ENCODE measurements at regions not wholly inside any gene's neighbourhood (a gene's known extent, or its start where the extent isn't known, plus 50 kb on each side); places are given as distances from the start of the nearest gene placed in this dataset.

GRCh38 chr22:47740109-47740805 lies 977.8 kb downstream of the TBC1D22A start:
- WGBS, 3 donors: 77 to 82% (median 79%) methylated on average over 10 of the region's 10 CpGs
- DNase-seq: no peak

DNA sequence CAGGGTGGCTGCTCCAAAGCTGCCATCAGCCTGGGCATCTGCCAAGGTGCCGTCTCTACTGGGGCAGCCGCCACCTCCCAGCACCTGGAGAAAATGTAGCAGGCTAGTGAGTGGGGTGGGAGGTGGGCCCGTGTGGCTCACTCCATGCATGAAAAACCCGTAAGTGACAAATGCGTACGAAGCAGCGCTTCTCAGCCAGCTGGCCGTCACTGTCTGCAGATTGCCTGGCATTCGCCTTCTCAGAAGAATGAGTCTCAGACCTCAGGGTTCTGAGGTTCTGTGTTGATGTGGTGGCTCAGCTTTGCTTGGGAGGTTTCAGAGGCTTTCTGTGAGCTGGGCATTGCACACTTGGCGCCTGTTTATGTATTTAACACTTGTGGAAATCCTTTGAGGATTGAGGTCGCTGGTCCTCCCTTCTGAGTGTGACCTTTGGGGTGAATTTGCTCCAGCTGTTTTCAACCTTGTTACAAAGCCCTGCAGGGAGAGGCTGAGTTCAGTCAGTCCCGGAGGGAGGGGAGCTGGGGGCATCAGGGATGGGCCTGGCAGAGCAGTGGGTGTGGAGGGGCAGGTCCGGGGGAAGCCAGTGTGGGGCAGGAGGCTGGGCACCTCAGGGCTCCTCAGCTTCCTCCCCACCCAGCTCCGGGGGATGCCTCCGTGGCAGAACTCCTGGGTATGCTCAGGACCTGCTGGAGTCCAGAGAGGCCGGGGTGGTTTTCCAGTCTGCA lies 977.0 kb downstream of the TBC1D22A start:
- no peak overlapping the region for H3K27ac ChIP-seq
- H3K4me3 ChIP-seq: no peak overlapping the region
- no peak for TF ChIP-seq POLR2A (IDR thresholded peaks at IDR 0.05)
- TF ChIP-seq EP300 (IDR thresholded peaks at IDR 0.05): no peak
- TF ChIP-seq, protein P1, sequence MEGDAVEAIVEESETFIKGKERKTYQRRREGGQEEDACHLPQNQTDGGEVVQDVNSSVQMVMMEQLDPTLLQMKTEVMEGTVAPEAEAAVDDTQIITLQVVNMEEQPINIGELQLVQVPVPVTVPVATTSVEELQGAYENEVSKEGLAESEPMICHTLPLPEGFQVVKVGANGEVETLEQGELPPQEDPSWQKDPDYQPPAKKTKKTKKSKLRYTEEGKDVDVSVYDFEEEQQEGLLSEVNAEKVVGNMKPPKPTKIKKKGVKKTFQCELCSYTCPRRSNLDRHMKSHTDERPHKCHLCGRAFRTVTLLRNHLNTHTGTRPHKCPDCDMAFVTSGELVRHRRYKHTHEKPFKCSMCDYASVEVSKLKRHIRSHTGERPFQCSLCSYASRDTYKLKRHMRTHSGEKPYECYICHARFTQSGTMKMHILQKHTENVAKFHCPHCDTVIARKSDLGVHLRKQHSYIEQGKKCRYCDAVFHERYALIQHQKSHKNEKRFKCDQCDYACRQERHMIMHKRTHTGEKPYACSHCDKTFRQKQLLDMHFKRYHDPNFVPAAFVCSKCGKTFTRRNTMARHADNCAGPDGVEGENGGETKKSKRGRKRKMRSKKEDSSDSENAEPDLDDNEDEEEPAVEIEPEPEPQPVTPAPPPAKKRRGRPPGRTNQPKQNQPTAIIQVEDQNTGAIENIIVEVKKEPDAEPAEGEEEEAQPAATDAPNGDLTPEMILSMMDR (IDR thresholded peaks at IDR 0.05): no peak
- WGBS, 3 donors: 57 to 69% (median 66%) methylated on average over 16 of the region's 16 CpGs
- H3K4me1 ChIP-seq (ENCODE audit: insufficient read depth): no peaks in the 10 kb centered on the region
- H3K9me3 ChIP-seq: no peaks in the 10 kb centered on the region
- intact Hi-C loops (cut with DNase I): no loop called here
- no peaks in the 10 kb centered on the region for H3K27me3 ChIP-seq
- H3K36me3 ChIP-seq: no peaks in the 10 kb centered on the region
- DNase-seq: no peak

More at GRCh38 chr22:47740109-47740805, 977.8 kb downstream of the TBC1D22A start:
- Histone ChIP-seq H3K9me3 (no peaks in the 10 kb centered on the region), H3K4me1 (ENCODE audit: insufficient read depth) (no peaks in the 10 kb centered on the region), H3K36me3 (no peaks in the 10 kb centered on the region), H3K4me3 (no peak overlapping the region), H3K27me3 (no peaks in the 10 kb centered on the region), H3K27ac (no peak overlapping the region)
- intact Hi-C loops (cut with DNase I): no loop called here
- TF ChIP-seq POLR2A (IDR thresholded peaks at IDR 0.05): no peak
- TF ChIP-seq, protein P1 (IDR thresholded peaks at IDR 0.05): no peak
- TF ChIP-seq EP300 (IDR thresholded peaks at IDR 0.05): no peak

GRCh38 chr22:47738472-47739013 lies 976.1 kb downstream of the TBC1D22A start:
- Histone ChIP-seq H3K4me3 (no peak overlapping the region), H3K27me3 (no peaks in the 10 kb centered on the region), H3K36me3 (no peaks in the 10 kb centered on the region), H3K4me1 (ENCODE audit: insufficient read depth) (no peaks in the 10 kb centered on the region), H3K9me3 (no peaks in the 10 kb centered on the region), H3K27ac (no peak overlapping the region)
- TF ChIP-seq POLR2A (IDR thresholded peaks at IDR 0.05) (no peak), EP300 (IDR thresholded peaks at IDR 0.05) (no peak)
- TF ChIP-seq, protein P1 (IDR thresholded peaks at IDR 0.05): no peak
- intact Hi-C loops (cut with DNase I): no loop called here
- WGBS, 3 donors: 58 to 59% (median 58%) methylated on average over 8 of the region's 8 CpGs
- no peak for DNase-seq

- intact Hi-C loops (cut with DNase I): no loop called here
- no peaks in the 10 kb centered on the region for H3K4me1 ChIP-seq (ENCODE audit: insufficient read depth)
- no peak for TF ChIP-seq EP300 (IDR thresholded peaks at IDR 0.05)
- TF ChIP-seq, protein P1 (IDR thresholded peaks at IDR 0.05): no peak
- TF ChIP-seq POLR2A (IDR thresholded peaks at IDR 0.05): no peak
- no peaks in the 10 kb centered on the region for H3K36me3 ChIP-seq
- H3K27me3 ChIP-seq: no peaks in the 10 kb centered on the region
- DNase-seq: no peak
- no peaks in the 10 kb centered on the region for H3K9me3 ChIP-seq
- H3K4me3 ChIP-seq: no peak overlapping the region
- WGBS, 3 donors: 84 to 90% (median 85%) methylated on average over 15 of the region's 15 CpGs
- H3K27ac ChIP-seq: no peak overlapping the region
Observed at GRCh38 chr22:47736186-47737034, 974.0 kb downstream of the TBC1D22A start.
